ENCODE measurements at regions not wholly inside any gene's neighbourhood (a gene's known extent, or its start where the extent isn't known, plus 50 kb on each side); places are given as distances from the start of the nearest gene placed in this dataset.

- TF ChIP-seq CTCF (IDR thresholded peaks at IDR 0.05; ENCODE audit: insufficient read depth, low read length, poor library complexity, severe bottlenecking) = no peak
- TF ChIP-seq EZH2phosphoT487 (conservative IDR thresholded peaks at IDR 0.05; ENCODE audit: low read length) = no peak
Observed at GRCh38 chr13:65762012-65762411, 1468.1 kb downstream of the PCDH9 start.

Measured in SU-DHL-6 (cell line).